GM18907 (cell line): ENCODE measurements at regions not wholly inside any gene's neighbourhood (a gene's known extent, or its start where the extent isn't known, plus 50 kb on each side); places are given as distances from the start of the nearest gene placed in this dataset.

Experiments used
- ATAC-seq: cut with Tn5 transposase; IDR thresholded peaks from one replicate; pipeline ENCODE4 v1.9.1; 2021; ENCODE audit warnings: mild to moderate bottlenecking, moderate library complexity; ENCODE audit not compliant: unreplicated experiment

DNA sequence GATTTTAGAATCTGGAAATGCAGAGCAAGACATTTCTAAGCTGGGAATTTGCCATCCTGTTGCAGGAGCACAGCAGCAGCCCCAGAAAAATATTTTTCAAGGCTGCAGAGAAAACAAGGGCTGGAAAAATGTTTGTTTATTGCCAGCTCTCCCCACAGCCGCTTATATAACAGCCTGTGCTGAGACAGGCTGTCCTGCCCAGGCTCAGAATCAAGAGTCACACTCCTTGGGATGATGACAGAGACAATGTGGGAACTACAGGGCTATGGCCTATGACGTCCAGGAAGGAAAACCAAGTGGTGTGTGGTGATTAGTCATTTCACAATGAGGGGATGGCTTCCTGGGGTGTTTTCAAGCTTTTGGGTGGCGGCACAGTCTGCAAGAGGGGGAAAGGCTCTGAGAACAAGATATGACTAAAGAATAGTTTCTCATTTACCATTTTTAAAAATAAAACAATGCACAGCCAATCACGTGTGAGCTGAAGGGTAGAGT, 136.3 kb upstream of the SERP2 start:
- ATAC-seq = peak; percentile 75

DNA sequence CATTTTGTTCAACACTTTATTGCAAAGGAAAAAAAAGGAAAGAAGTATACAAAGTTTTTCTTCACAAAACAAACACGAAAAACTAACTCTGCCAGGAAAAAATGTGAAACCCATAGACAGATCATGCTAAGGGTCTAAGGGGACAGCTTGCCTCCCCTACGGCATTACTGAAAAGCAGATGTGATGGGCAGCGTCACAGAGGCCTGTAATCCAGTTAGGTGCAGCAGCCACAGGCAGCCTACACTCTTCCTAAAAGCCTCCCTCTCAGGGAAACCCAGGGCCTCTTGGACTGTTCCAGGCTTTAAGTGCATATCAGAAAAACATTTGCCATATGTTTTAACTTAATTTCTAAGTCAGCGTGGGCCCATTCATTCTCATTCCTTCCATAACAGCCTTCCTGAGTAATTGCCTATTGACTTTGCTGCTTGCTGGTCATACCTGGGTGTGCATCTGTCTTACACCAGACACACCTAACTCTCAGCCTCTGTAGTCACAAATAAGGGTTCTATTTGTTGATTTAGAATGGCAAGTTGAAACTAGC, 135.7 kb upstream of the SERP2 start:
- ATAC-seq = no peak

DNA sequence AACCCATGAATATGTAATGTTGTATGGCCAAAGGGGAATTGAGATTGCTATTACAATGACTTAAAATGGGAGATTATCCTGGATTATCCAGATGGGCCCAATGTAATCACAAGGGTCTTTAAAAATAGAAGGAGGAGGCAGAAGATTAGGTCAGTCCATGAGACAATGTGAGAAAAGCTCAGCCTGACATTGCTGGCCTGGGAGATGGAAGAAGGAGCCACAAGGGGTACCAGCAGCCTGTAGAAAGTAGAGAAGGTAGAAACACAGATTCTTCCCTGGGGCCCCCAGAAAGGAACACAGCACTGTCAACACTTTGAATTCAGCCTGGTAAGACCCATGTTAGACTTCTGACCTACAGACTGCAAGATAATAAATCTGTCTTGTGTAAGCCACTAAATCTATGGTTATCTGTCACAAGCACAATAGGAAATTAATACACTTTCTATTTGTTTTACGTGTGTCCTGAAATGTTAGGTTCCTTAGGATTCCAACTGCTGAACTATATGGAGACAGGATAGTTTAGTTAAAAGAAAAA, 132.9 kb upstream of the SERP2 start:
- ATAC-seq = no peak

DNA sequence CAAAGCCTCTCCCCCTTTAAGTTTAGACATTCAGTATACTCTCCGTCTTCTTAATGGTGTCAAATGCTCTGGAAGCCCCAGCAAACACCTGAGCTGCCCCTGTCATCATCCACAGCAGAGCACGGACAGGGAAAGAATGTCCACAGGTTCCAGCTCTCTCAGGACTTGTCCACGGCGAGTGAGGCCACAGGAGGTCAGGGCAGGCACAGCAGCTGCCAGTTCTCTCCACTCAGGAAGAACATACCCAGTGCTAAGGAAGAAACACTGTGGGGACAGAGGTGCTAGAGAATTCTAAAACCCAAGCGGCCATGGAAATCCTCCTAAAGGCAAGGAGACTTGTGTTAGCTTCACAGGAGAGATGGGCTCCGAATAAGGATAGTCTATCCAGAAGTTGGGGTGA, 132.0 kb upstream of the SERP2 start:
- ATAC-seq = no peak

DNA sequence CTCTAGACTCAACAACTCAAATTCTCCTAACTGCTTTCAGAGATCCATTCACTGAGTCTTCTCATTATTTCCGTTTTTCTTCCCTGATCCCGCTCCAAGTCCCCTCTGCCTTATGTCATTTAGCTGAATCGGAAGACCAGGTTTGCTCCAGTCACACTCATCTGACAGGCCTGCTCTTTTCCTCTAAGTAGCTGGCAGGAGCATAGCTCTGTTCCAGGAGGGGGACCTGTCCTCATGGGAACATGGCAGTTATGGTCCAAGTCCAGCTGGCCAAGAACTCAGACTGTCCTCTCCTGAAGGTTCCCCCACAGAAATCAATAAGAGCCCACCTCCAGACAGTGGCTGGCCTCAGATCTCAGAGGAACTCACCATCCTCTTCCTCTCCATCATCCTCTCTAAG, 130.9 kb upstream of the SERP2 start:
- no peak for ATAC-seq

DNA sequence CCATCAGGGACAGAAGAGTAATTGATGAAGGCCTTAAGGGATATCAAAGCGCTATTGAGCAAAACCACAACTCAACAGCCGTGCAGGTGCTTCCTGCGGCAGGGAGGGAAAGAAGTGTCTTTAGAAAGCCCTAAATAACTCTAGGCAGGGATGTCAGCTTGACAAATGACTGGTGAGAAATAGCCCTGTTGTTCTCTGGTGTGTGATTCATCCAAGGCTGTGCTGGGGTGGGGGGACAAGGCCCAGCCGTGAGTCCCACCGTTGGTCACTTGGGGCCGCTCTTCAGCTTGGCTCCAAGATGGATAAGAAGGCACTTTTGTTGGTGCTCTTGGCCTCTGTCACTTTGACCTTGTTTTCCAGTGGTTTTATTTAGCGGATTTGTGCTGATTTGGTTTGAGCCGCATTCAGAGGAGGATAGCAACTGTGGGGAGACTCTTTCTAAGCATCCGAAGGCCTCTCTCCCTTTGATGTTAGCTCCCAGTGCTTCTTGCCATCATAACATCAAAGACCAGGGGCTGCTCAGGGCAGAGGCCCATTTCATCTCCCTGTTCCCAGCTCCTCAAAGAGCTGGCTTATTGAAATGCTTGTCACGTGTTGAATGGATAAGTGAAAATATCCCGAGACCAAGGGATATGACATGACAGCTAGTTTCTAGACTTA, 130.3 kb upstream of the SERP2 start:
- peak; percentile 60 for ATAC-seq

DNA sequence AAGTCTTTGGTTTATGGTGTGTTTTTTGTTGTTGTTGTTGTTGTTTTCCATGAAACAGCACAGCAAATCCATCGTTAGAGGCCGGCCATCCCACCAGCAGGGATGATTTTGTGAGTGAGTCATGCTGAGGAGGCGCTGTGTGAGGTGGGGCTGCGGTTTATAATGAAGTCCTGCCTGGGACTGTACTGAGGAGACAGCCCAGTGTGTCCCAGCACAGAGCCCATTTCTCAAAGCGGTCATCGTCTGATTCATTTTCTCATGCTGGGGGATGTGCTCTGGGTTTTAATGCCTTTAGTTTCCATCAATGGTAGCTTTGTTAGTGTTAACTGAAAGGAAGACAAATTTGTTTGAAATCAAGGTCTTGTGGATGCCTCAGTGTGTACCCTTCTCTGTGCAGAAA, 129.3 kb upstream of the SERP2 start:
- ATAC-seq = no peak

DNA sequence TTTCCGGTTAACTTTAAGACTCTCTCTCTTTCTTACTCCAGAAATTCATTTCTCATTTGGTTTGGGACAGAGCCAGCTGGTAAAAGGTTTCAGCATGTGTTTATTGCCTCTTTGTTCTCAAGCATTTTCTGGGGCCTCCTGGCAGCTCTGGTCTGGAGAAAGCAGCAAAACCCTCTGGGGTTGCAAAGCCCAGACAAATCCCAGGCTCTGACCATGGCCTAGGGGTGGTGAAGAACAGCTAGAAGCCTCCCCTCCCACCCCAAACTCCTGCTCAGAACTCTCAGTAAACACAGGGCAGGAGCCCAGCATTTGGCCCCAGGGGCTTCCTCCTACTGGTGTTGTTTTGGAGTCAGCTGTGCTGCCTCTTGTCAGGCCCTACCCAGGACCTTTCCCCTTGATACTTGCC, 124.2 kb upstream of the SERP2 start:
- ATAC-seq = no peak

DNA sequence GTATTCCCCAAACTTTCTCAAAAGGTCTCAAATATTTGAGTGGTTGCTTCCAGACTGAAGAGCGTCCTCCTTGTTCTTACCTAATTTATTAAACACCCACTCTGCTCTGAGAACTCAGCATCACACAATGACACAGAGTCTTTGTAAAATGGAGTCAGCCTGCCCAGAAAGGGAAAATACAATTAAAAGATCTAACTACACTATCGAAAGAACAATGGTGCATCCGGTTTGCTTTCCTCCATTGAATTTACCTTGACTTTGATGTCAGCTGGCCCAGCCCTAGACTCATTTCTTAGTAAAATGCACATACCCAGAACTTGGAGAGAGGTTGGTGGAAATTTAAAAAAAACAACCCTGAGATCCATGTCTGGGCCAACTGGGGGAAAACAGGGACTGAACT, 120.7 kb upstream of the SERP2 start:
- ATAC-seq = no peak

DNA sequence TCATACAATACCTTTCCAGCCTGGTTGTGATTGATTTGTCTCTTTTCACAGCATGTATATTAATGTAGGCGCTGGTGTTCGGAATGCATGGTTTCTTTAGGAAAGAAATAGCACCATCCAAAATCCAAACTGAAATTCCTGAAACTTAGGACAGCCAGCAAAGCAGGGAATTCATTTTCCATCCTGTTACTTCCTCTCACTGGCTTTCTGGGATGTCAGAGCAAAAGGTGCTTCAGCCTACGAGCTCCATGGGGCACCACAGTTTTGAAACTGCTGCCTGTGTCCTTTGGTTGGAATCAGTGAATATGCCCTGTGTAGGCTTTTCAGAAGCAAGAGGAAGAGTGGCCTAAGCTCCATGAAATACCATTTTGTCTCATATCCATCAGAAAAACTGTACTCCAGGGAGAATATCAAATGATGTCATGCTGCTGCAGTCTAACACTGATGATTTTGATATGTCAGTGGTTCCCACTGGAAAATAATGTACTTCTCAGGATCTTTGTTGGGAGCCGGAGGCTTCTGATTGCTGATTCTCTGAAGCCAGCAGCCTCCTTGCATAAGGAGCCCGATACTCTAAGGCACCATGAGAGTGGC, 117.8 kb upstream of the SERP2 start:
- no peak for ATAC-seq

DNA sequence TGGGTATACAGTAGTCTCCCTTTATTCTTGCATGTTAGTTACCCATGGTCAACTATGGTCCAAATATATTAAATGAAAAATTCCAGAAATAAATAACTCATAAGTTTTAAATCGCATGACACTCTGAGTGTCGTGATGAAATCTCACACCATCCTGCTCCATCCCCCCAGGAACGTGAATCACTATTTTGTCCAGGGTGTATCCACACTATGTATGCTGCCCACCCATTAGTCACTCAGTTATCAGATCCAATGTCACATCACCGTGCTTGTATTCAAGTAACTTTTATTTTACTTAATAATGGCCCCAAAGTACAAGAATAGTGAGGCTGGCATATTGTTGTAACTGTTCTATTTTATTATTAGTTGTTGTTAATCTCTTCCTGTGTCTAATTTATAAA, 115.8 kb upstream of the SERP2 start:
- no peak for ATAC-seq

DNA sequence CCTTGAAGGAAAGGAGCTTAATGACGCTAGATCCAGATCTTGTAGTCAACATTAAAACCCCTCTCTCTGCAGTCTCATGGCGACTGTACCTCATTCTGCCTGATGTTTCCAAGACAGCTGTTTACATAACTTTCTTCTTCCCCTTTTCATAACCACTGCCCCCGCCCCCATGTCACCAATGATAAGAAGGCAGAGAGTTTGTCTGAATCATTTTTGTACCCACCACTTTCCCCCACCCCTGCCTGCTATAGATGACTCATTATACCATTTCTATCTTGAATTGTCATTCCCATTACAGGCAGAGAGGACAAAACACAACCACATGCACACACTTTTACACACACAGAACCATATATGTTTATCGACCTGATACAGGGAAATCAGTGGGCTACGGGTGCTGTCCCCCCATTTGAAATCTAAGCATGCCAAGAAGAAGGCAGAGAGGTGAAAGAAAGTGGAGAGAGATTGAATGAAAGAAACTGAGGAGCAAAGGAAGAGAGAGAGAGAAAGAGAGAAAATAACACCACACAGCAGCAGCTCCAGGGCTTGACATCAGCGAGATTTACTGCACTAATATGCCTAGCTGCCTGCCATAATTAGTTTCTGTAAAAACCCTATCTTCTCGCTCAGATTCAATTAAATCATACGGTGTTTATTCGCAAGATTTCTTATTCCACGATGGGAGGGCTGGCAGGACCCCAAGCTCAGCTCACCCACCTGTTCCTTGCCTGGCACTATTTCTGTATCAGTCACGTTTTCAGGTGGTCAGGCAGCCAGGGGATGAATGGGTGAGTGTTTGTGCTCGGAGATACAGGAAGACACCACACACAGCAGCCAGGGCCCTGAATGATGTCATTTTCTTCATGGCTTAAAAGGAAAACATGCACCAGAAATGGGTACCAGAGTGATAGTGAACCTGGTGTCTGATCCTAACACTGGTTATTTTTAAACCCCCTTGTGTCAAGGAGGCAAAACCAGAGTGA, 114.3 kb upstream of the SERP2 start:
- ATAC-seq = peak; percentile 84

DNA sequence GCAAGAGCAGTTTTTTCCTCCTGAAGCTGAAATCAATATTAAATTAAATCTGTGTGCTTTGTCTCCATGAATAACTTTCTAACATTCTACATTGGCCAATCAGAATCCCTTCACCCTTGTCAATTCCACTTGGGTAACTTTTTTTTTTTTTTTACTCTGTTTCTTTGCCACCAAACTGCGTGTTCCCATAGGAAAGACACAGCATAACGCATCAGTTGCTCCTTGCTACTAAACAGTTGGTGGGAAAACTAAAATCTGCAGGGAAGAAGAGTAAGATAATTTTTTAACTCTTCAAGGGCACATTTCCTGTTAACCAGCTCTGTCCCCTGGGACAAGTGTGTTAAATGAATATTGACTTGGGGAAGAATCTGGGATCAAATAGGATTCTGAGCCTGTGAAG, 113.3 kb upstream of the SERP2 start:
- ATAC-seq = no peak

DNA sequence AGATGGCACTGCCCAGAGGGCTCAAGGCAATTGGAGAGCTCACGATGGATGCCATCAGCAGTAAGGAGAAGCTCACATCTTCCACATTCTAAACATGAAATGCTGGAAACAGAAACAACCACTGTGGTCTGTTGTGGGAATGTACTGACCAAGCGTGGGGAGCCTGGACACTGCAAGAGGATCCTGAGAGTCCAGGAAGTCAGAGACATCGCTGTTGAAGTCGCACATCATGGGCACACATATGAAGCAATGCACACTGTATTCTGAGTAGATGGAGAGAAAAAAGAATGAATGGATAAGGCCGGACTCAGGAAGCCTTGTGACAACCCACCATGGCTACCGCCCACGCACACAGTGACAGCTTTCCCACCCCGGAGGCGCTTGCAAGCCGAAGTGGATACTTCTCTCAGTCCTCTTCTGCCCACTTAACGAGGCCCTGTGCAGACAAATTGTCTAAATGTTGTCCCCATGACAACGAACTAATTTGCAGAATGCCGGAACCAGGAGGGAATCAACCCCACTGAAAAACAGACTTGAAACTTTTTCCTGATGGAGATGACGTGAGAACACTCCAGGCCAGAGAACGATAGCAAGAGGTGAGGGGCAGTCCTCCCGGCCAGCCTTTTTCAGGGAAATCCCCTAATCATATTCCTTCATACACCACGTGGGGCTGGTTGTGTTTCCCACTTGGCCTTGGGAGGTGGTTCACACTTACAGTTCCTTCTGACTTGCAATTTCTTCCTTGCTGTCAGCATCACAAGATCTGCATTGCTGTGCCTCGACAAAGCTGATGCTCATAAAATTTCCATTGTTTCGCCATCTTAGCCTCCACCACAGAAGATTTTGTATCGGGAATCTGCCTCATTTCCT, 109.6 kb upstream of the SERP2 start:
- ATAC-seq = no peak

DNA sequence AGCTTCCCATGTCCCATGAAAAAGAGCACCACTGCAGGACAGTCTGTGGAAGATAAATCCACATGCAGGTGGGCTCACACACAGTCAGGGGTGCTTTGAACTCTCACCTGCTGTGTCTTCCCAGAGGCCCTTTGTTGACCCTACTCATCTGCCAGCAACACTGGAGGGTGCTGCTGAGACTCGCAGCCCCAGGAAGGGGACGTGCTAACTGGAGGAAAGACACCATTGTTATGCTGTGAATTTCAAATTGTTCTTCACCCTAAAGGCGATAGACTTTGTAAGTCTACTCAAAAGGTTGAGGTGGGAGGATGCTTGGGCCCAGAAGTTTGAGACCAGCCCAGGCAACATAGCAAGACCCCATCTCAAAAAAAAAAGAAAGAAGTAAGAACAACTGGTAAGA, 107.3 kb upstream of the SERP2 start:
- no peak for ATAC-seq

DNA sequence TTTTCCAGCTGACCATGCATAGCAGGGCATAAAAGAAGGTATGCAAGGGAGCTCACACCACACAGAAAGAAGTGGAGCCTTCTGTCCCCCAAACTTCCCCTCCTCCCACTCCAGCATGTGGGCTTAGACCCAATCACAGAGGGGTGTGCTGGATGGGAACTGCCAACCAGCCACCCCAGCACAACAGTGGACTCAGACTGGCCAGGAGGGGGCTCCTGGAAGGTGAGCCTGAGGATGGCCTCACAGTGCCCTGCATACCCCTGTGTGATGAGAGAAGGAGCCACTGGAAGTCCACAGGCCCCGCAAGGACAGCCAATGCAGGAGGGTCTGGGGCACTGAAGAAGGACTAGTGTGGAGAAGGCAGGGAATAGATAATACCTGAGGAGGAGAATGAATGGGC, 106.9 kb upstream of the SERP2 start:
- no peak for ATAC-seq

DNA sequence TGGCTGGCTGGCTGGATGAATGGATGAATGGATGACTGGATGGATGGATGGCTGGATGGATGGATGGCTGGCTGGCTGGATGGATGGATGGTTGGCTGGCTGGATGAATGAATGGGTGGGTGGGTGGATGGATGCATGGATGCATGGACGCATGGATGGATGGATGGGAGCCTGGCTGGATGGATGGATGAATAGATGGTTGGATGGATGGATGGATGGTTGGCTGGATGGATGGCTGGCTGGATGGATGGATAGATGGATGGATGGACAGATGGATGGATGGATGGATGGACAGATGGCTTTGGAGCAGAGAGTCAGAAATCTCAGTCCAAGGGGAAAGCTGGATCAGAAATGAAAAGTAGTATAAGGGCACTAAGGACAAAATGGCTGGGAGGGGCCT, 106.4 kb upstream of the SERP2 start:
- no peak for ATAC-seq

DNA sequence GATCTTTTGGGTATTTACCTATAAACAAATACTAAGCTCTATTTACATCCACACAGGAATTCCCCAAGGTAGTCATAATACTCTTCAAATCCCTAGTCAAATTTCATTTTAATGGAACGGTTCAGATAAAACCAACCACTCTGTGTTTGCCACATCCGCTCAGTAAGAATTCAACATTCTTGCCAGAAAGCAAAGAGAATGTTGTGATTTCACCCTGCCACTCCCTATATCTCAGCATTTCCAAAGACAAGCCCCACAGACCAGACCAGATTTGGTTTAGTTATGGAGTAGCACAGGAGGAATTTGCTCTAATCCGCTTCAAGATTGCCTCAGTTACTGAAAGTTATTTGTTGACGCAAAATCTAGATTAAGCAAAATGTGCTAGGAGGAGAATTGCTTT, 105.6 kb upstream of the SERP2 start:
- no peak for ATAC-seq

DNA sequence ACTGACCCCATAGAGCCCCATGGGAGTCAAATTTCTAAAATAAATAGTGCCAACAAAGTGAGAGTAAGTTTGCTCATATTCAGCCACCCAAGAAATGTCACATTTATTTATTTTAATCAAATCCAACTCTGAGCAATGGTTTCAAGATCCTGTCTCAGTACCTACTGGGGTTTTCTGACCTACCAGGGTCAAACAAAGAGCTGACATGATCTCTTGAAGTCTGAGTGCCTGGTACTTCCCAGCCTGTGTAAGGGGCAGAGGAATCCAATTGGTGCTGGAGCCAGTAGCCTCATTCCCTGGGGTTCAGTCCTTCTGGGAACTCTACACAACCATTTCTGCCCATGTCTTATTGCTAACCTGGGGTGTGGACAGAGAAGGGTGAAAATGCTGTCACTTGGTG, 104.6 kb upstream of the SERP2 start:
- no peak for ATAC-seq

DNA sequence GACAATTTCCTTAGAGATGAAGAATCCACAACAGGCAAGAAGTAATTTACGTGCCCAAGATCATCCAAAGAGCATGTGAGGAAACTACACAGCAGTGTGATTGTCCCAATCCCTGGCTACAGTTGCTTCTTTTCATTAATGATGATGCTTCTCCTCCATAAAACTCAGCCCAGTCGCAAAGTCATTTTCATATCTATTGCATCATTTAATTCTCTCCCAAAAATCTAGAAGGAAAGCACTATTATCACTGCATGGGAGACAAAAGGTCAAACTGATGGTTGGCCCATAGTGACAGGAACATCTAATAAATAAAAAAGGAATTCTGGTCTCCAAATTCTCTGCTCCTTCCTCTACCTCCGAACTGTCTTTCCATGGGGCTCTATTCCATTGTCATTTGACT, 103.5 kb upstream of the SERP2 start:
- ATAC-seq = no peak
